Chondrocyte (in vitro differentiated cells): ENCODE measurements at regions not wholly inside any gene's neighbourhood (a gene's known extent, or its start where the extent isn't known, plus 50 kb on each side); places are given as distances from the start of the nearest gene placed in this dataset.
"Not testable (repeated sequence)": the region's sequence is repeated elsewhere in the genome, so short reads cannot be mapped to it uniquely, and the experiment has no call there.

Experiments used
- DNase-seq: peaks from one replicate; pipeline ENCODE4 v3.0.0; 2021; ENCODE audit warnings: mixed read lengths, low spot score
- H3K27ac Mint-ChIP-seq: one replicate; pipeline ENCODE4 v1.8.0; 2021; ENCODE audit warnings: mild to moderate bottlenecking, moderate library complexity, mixed read lengths; ENCODE audit not compliant: unreplicated experiment
- H3K27me3 Mint-ChIP-seq: 2 replicates; pipeline ENCODE4 v1.8.0; 2021; ENCODE audit warnings: low read depth, mixed read lengths
- H3K36me3 Mint-ChIP-seq: 2 replicates; pipeline ENCODE4 v1.8.0; 2021; ENCODE audit warnings: low read depth, mixed read lengths
- H3K4me1 Mint-ChIP-seq: 2 replicates; pipeline ENCODE4 v1.8.0; 2021; ENCODE audit warnings: low read depth, mild to moderate bottlenecking, mixed read lengths
- H3K4me3 Mint-ChIP-seq: one replicate; pipeline ENCODE4 v1.8.0; 2021; ENCODE audit warnings: mild to moderate bottlenecking, moderate library complexity, mixed read lengths; ENCODE audit not compliant: unreplicated experiment
- H3K9me3 Mint-ChIP-seq: 2 replicates; pipeline ENCODE4 v1.8.0; 2021; ENCODE audit warnings: low read depth, mixed read lengths
- TF ChIP-seq, protein P1 (sequence below): fragments of 200-600 bp; sonication (generic); IDR thresholded peaks from 2 replicates; pipeline ENCODE4 v1.5.0; 2021; ENCODE audit warnings: antibody characterized with exemption, mild to moderate bottlenecking, moderate library complexity

DNA sequence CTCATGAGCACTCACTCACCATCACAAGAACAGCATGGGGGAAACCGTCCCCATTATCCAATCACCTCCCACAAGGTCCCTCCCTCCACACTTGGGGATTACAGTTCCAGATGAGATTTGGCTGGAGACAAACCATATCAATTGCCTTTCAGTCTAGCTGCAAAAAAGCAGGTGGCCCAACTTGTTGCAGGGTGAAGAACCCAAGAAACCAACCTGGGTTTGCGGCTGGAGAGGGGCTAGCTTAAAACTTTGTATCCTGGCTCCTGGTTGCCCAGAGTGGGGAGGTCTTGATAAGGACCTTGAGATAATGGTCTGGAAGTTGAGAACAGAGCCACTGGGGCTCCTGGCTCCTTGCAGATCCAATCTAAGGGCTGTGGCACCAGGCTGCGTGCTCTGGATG is 122.8 kb upstream of the PCBD1 start:
- Mint-ChIP-seq H3K36me3 (no peaks in the 10 kb centered on the region), H3K4me3 (no peak overlapping the region), H3K9me3 (no peaks in the 10 kb centered on the region), H3K4me1 (no peaks in the 10 kb centered on the region), H3K27ac (no peak overlapping the region), H3K27me3 (peaks cover 43% of the 10 kb centered on the region)
- TF ChIP-seq, protein P1, sequence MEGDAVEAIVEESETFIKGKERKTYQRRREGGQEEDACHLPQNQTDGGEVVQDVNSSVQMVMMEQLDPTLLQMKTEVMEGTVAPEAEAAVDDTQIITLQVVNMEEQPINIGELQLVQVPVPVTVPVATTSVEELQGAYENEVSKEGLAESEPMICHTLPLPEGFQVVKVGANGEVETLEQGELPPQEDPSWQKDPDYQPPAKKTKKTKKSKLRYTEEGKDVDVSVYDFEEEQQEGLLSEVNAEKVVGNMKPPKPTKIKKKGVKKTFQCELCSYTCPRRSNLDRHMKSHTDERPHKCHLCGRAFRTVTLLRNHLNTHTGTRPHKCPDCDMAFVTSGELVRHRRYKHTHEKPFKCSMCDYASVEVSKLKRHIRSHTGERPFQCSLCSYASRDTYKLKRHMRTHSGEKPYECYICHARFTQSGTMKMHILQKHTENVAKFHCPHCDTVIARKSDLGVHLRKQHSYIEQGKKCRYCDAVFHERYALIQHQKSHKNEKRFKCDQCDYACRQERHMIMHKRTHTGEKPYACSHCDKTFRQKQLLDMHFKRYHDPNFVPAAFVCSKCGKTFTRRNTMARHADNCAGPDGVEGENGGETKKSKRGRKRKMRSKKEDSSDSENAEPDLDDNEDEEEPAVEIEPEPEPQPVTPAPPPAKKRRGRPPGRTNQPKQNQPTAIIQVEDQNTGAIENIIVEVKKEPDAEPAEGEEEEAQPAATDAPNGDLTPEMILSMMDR, result no peak
- DNase-seq, result no peak

DNA sequence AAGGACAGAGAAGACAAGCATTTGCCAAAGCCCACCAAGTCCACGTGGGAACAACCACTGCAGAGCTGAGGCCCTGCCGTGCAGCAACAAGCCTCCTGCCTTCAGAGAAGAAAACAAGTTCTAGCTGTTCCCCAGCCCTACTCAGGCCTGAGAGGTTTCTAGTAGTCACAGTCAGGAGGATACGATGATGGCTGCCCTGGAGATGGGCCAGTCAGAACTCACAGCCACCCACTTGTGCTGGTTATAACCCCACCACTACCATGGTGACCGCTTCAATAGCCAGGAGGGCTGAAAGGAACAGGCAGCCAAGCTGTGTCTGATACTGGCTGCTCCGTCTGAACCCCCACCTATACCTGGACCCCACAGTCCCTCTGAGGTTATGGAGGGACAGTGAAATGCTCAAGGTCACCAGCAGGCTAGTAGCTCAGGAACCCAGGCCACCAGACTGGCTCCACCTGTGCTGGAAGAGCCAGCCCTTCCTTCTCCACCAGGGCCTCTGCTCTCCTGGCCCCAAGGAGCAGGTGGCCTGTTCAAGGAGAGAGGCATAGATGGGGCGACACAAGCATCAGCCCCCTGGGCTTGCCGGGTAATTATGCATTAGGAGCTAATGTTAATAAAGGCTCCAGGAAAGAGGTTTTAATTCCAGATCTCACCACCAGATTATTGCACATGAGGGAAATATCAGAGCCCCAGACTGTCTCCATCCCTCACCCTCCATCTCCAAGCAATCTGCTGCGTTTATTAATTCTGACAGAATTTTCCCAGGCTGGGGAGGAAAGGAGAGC is 125.8 kb upstream of the PCBD1 start:
- Mint-ChIP-seq H3K36me3 (no peaks in the 10 kb centered on the region), H3K9me3 (no peaks in the 10 kb centered on the region), H3K4me1 (no peaks in the 10 kb centered on the region), H3K27me3 (peaks cover 37% of the 10 kb centered on the region), H3K27ac (no peak overlapping the region), H3K4me3 (no peak overlapping the region)
- no peak for DNase-seq
- TF ChIP-seq, protein P1, result no peak

DNA sequence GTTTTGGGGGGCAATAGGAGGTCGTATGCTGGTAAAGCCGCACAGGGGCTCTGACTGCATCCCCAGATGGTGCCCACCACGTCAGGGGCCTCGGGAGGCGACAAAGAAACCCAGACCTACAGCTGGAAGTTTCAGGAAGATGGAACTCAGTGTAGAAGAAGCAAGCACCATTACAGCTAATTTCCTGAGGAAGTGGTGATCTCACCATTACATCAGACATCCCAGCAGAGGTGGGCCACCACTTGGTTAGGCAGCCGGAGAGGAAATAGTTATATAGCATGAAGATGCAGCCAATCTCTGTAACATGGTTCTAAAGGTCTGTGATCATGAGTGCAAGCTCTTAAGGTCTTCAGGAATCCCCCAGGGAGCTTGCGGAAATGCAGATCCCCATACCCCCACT is 127.3 kb upstream of the PCBD1 start:
- H3K4me3 Mint-ChIP-seq, result no peak overlapping the region
- H3K36me3 Mint-ChIP-seq, result no peaks in the 10 kb centered on the region
- H3K27ac Mint-ChIP-seq, result no peak overlapping the region
- no peaks in the 10 kb centered on the region for H3K4me1 Mint-ChIP-seq
- peaks cover 31% of the 10 kb centered on the region for H3K27me3 Mint-ChIP-seq
- no peak for DNase-seq
- TF ChIP-seq, protein P1, result no peak
- H3K9me3 Mint-ChIP-seq, result peaks cover 4% of the 10 kb centered on the region

DNA sequence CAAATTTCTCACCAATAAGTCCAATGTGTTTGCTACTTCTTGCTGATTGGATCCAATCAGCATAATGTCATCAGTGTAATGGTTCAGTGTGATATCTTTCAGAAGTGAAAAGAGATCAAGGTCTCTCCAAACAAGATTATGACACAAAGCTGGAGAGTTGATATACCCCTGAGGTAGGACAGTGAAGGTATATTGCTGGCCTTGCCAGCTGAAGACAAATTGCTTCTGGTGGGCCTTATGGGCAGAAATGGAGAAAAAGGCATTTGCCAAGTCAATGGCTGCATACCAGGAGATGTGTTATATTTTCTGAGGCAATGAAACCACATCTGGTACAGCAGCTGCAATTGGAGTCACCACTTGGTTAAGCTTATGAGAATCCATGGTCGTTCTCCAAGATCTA is 131.7 kb upstream of the PCBD1 start:
- H3K27ac Mint-ChIP-seq, H3K4me1 Mint-ChIP-seq, DNase-seq, H3K36me3 Mint-ChIP-seq, H3K4me3 Mint-ChIP-seq: not testable (repeated sequence)
- peaks cover 20% of the 10 kb centered on the region for H3K27me3 Mint-ChIP-seq
- H3K9me3 Mint-ChIP-seq, result peaks cover 11% of the 10 kb centered on the region

DNA sequence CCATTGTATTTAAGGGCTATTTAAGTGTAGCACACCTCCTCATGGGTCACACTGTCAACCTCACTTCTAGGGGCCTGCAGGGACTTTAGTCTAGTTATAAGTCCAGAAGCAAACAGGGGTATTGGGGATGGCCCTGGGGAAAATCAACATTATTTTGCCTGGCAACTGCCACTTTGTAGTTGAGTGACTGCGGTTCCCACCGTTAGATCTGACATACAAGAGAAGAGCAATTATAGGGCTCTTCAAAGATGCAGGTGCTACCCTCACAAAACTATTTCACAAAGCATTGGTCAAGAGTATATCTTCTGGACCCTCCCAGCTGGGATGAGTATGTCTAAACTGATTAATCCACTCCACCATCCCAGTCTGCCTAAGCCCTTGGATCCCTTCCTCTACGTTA is 133.0 kb upstream of the PCBD1 start:
- peaks cover 11% of the 10 kb centered on the region for H3K9me3 Mint-ChIP-seq
- TF ChIP-seq, protein P1, result no peak
- no peak for DNase-seq
- no peaks in the 10 kb centered on the region for H3K36me3 Mint-ChIP-seq
- no peak overlapping the region for H3K27ac Mint-ChIP-seq
- peaks cover 27% of the 10 kb centered on the region for H3K27me3 Mint-ChIP-seq
- no peak overlapping the region for H3K4me3 Mint-ChIP-seq
- no peaks in the 10 kb centered on the region for H3K4me1 Mint-ChIP-seq

DNA sequence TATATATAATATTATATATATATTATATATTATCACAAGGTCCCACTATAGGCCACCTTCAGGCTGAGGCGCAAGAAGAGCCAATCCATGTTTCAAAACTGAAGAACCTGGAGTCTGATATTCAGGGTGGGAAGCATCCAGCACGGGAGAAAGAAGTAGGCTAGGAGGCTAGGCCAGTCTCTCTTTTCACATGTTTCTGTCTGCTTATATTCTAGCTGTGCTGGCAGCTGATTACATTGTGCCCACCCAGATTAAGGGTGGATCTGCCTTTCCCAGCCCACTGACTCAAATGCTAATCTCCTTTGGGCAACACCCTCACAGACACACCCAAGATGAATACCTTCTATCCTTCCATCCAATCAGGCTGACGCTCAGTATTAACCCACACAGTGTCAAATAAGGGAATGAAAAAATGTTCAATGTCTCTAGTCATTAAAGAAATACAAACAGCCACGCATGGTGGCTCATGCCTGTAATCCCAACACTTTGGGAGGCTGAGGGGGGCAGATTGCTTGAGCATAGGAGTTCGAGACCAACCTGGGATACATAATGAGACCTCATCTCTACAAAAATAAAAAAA is 135.4 kb upstream of the PCBD1 start:
- no peaks in the 10 kb centered on the region for H3K4me1 Mint-ChIP-seq
- H3K27me3 Mint-ChIP-seq, result peaks cover 27% of the 10 kb centered on the region
- TF ChIP-seq, protein P1, result no peak
- peaks cover 11% of the 10 kb centered on the region for H3K9me3 Mint-ChIP-seq
- DNase-seq, result no peak
- H3K27ac Mint-ChIP-seq, result no peak overlapping the region
- H3K4me3 Mint-ChIP-seq, result no peak overlapping the region
- H3K36me3 Mint-ChIP-seq, result no peaks in the 10 kb centered on the region
